ENCODE measurements at regions not wholly inside any gene's neighbourhood (a gene's known extent, or its start where the extent isn't known, plus 50 kb on each side); places are given as distances from the start of the nearest gene placed in this dataset.

- TF ChIP-seq ARNTL (CRISPR knock-in tag; IDR thresholded peaks at IDR 0.05; ENCODE audit: borderline replicate concordance, low read depth) (no peak), CREB5 (CRISPR knock-in tag; IDR thresholded peaks at IDR 0.05; ENCODE audit: low read depth) (peak; percentile 23; the same call in 1 of the 2 replicates), ZFP3 (CRISPR knock-in tag; IDR thresholded peaks at IDR 0.05) (no peak)
- TF ChIP-seq, protein P1, sequence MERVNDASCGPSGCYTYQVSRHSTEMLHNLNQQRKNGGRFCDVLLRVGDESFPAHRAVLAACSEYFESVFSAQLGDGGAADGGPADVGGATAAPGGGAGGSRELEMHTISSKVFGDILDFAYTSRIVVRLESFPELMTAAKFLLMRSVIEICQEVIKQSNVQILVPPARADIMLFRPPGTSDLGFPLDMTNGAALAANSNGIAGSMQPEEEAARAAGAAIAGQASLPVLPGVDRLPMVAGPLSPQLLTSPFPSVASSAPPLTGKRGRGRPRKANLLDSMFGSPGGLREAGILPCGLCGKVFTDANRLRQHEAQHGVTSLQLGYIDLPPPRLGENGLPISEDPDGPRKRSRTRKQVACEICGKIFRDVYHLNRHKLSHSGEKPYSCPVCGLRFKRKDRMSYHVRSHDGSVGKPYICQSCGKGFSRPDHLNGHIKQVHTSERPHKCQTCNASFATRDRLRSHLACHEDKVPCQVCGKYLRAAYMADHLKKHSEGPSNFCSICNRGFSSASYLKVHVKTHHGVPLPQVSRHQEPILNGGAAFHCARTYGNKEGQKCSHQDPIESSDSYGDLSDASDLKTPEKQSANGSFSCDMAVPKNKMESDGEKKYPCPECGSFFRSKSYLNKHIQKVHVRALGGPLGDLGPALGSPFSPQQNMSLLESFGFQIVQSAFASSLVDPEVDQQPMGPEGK (CRISPR knock-in tag; IDR thresholded peaks at IDR 0.05; ENCODE audit: borderline replicate concordance): peak; percentile 61
Observed at GRCh38 chr18:55084550-55084949, 125.3 kb upstream of the CCDC68 start.
